ENCODE measurements at regions not wholly inside any gene's neighbourhood (a gene's known extent, or its start where the extent isn't known, plus 50 kb on each side); places are given as distances from the start of the nearest gene placed in this dataset.

DNA sequence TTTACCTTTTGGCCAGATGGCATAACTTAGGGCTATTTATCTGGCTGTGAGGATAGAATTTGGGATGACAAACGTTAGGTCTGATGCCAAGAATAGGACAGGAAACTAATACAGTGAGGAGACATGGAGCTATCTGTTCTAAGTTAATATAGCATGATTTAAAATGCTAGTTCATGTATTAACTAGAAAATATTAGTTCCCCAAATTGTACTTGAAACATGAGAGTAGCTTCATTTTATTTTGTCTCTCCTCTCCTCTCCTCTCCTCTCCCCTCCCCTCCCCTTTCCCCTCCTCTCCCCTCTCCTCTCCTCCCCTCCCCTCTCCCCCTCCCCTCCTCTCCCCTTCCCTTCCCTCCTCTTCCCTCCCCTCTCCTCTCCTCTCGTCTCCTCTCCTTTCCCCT lies 101.1 kb upstream of the MYO16 start:
- DNase-seq, result no peak

DNA sequence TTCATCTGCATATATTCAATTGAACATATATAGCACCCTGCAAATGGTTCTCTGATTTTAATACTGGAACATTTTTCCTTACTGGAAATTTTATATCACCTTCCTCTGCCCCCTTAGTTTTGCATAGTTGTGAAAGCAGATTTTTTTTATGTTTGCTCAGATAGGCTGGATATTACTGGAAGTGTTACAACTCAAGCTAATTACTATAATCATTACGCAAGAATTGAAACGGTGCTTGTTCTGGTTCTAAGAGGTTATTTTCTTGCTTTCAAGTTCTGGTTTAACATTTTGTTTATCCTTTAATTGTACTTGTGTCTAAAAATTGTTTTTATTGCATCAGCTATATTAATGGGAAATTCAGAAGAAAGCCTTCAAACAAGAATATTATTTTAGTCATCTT lies 95.6 kb upstream of the MYO16 start:
- DNase-seq, result no peak

DNA sequence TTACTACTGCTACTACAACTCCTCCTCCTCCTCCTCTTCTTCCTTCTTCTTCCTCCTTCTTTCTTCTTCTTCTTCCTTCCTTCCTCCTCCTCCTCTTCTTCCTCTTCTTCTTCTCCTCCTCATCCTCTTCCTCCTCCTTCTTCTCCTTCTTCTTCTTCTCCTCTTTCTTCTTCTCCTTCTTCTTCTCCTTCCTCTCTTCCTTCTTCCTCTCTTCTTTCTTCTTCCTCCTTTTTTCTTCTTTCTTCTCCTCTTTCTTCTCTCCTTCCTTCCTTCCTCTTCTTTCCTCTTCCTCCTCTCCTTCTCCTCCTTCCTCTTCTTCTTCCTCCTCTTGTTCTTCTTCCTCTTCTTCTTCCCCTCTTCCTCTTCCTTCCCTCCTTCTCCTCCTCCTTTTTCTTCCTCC lies 94.7 kb upstream of the MYO16 start:
- no peak for DNase-seq

DNA sequence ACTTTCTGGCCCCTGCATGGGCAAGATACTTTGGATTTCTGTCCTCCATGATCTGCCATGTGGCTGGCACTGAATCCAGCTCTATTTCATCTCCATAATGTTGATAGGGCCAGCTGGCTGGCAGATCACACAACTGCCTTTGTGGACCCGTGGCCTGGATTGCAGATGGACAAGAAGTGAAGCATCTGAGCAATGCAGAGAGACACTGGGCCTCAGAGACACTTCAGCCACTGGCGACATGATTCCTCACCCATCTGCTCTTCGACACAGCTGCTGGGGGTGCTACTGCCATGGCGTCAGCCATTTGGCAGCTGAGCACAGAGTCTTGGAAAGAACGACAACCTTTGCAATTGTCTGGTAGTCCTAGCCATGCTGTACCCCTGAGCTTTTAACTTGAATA lies 79.5 kb upstream of the MYO16 start:
- no peak for DNase-seq

DNA sequence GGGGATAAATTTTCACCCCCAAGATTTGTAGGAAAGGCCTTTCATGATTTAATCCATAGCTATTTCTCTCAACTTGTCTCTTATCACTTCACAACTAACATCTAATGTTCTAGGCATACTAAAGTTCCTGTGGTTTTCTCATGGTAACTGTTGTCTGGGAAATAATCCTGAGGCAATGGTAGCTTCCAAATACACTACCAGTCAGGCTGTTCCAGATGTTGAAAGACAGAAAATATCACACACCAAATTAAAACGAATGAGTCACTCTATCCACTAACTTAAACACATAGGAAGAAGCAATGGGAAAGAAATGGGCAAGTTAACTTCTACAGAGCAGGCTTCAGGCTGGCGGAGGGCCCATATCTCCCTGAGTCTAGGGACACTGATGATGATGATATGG lies 77.7 kb upstream of the MYO16 start:
- DNase-seq, result no peak

DNA sequence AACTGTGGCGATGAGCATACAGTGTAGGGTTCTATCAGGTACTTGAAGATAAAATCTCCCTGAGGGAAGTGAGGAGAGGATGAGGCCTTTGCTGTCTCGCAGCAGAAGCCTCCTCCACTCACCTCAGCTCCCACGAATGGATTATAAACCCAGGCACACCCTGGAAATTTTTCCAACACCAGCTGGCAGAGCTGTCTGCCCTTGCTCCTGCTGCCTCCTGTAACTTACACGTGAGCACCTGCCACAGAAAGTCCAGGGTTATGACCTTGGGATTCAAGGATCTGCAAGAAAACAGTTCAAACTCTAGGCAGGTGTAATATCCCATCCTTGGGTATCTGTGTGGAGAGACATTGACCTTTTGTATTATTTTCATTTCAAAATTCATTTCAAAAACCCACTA lies 70.9 kb upstream of the MYO16 start:
- no peak for DNase-seq

DNA sequence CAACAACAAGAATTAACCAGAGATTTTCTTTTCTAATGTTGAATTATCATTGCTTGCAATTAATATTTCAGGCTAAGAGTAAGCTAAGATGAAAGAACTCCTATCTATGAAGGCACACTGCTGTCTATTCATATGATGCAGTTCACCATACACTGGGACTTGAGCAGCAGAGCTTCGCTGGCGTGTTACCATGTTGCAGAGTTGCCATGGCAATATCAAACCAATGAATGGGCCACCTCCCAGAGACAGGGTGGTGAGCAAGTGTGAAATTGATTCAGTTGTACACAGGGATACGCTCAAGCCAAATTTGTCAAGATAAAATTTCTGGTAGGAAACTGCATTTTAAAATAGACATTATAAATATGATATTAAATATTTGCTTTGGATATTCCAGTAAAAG lies 69.3 kb upstream of the MYO16 start:
- no peak for DNase-seq

DNA sequence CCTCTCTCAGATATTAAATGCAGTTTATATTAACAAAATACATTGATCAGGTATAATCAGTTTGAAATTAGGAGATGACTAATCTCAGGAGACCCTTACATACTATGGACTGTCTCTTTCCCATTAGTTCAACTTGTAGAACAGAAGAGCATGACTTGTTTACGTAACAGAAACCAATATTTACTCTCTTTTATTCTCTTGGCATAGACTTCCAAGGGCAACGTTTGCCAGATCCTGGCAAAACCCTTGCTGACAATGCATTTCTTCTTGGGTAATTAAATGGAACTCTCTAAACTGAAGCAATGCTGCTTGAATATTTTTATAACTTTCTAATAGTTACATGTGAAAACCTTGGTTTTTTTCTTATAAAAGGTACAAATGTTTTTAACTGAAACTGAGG lies 68.3 kb upstream of the MYO16 start:
- DNase-seq, result no peak

DNA sequence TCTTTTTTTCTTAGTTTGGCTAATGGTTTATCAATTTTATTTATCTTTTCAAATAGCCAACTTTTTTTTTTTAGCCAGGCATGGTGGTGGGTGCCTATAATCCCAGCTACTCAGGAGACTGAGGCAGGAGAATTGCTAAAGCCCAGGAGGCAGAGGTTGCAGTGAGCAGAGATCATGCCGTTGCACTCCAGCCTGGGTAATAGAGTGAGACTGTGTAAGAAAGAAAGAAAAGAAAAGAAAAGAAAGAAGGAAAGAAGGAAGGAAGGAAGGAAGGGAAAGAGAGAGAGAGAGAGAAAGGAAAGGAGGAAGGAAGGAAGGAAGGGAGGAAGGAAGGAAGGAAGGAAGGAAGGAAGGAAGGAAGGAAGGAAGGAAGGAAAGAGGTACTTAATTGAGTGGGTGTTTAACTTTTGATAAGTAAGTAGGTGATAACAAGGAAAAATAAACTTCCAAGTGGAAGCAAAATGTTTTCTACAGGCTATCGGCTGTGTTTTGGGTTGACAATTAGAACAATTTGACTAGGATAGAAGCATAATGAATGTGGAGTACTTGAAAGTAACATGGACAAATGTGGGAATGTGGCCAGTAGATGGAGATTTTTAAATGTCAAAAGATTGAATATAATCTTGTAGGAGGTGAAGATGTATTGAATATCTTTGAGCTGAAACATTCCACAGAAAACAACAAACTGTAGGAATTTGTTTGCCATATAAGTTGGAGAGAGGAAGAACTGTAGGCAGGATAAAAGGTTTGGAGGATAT lies 62.8 kb upstream of the MYO16 start:
- no peak for DNase-seq

DNA sequence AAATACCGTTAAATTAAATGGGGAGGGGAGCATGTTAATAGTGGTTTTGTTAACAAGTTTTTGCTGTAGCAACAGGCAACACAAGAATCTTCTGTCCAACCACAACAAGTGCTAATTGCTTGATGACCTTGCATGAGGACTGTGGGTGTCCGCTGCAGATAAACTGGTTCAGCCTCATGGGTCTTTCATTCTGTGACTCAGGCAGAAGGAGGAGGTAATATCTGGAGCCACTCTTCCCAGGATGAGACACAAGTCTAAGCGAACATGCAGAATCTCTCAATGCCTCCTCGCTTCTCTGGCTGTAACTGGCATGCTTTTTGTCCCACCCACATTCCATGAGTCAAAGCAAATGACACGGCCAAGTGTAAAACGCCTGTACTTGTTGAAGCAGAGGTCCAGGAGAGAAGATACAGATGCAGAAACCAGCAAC lies 56.6 kb upstream of the MYO16 start:
- no peak for DNase-seq

DNA sequence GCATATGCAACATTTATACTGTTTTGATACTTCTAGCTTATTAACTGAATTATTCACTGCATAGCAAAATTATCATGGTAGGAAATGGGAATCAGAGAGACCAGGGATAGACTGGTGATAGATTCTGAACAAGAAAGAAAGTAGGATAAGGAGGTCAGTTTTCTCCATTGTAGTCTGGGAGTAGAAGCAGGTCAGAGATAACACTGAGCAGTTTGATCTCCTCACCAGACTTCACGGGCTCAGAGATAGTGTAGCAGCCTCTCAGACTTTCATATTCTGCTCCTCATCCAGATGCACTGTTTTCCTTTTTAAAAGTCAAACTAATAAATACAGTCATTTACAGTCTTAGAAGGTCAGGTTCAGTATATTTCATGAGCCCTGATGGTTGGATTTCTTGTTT lies 56.0 kb upstream of the MYO16 start:
- DNase-seq, result no peak

DNA sequence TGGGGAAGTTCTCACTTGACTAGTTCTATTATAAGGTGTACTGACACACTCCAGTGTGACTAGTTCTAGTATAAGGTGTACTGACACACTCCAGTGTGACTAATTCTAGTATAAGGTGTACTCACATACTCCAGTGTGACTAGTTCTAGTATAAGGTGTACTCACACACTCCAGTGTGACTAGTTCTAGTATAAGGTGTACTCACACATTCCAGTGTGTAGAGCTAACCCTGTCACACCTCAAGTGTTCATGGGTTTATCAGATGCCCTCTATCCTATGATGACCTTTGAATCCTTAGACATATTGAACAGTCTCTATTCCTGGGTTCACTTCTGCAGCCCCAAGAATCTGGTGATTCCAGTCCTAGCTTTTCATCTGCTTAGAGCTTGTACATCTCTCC lies 54.6 kb upstream of the MYO16 start:
- DNase-seq, result no peak

DNA sequence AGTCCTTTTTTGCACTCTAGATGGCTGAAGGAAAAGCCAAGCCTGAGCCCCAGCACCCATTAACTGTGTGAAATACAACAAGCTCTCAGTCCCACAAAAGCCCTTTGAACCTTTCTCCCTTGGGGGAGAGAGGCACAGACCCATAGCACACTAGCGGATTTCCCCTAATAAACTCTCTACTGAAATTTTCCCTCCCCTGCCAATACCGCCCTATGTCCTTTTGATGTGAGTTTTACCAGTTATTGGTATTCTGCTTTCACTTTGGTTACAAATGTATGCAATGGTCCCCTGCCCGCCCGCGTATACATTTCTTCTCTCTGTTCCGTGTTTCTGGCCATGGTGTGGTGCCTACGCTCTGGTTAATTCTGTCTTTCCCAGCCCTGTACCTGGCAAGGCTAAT lies 54.0 kb upstream of the MYO16 start:
- DNase-seq, result no peak
